ENCODE measurements at regions not wholly inside any gene's neighbourhood (a gene's known extent, or its start where the extent isn't known, plus 50 kb on each side); places are given as distances from the start of the nearest gene placed in this dataset.

- H3K4me3 Mint-ChIP-seq: no peak overlapping the region
- no peak for DNase-seq (ENCODE audit: low spot score in 2 of 2, unreplicated experiment in 2 of 2)
- H3K4me1 Mint-ChIP-seq: peaks cover 4% of the 10 kb centered on the region
- no peak for TF ChIP-seq CTCF (IDR thresholded peaks at IDR 0.05; ENCODE audit: unreplicated experiment)
- H3K27me3 Mint-ChIP-seq (ENCODE audit: low read depth): no peaks in the 10 kb centered on the region
- no peaks in the 10 kb centered on the region for H3K36me3 Mint-ChIP-seq
- peaks cover 3% of the 10 kb centered on the region for H3K9me3 Mint-ChIP-seq
- no peak overlapping the region for H3K27ac Mint-ChIP-seq
Observed at GRCh38 chr16:87172632-87173031, 144.6 kb downstream of the C16orf95 start.

- Mint-ChIP-seq H3K4me1 (peaks cover 11% of the 10 kb centered on the region), H3K4me3 (no peak overlapping the region), H3K27me3 (ENCODE audit: low read depth) (peaks cover 3% of the 10 kb centered on the region), H3K36me3 (no peaks in the 10 kb centered on the region), H3K9me3 (no peaks in the 10 kb centered on the region), H3K27ac (no peak overlapping the region)
- no peak for TF ChIP-seq CTCF (IDR thresholded peaks at IDR 0.05; ENCODE audit: unreplicated experiment)
- no peak for DNase-seq (ENCODE audit: low spot score in 2 of 2, unreplicated experiment in 2 of 2)
Observed at GRCh38 chr16:87173294-87173893, 143.8 kb downstream of the C16orf95 start.

GRCh38 chr16:87174061-87174460 is 143.1 kb downstream of the C16orf95 start:
- no peak overlapping the region for H3K4me3 Mint-ChIP-seq
- no peak overlapping the region for H3K27ac Mint-ChIP-seq
- no peaks in the 10 kb centered on the region for H3K36me3 Mint-ChIP-seq
- H3K4me1 Mint-ChIP-seq: peaks cover 14% of the 10 kb centered on the region
- no peak for TF ChIP-seq CTCF (IDR thresholded peaks at IDR 0.05; ENCODE audit: unreplicated experiment)
- no peak for DNase-seq (ENCODE audit: low spot score in 2 of 2, unreplicated experiment in 2 of 2)
- H3K9me3 Mint-ChIP-seq: no peaks in the 10 kb centered on the region
- H3K27me3 Mint-ChIP-seq (ENCODE audit: low read depth): peaks cover 3% of the 10 kb centered on the region

- no peak for TF ChIP-seq CTCF (IDR thresholded peaks at IDR 0.05; ENCODE audit: unreplicated experiment)
- no peaks in the 10 kb centered on the region for H3K9me3 Mint-ChIP-seq
- H3K27ac Mint-ChIP-seq: no peak overlapping the region
- H3K27me3 Mint-ChIP-seq (ENCODE audit: low read depth): peaks cover 3% of the 10 kb centered on the region
- no peak overlapping the region for H3K4me3 Mint-ChIP-seq
- H3K4me1 Mint-ChIP-seq: peaks cover 18% of the 10 kb centered on the region
- no peak for DNase-seq (ENCODE audit: low spot score in 2 of 2, unreplicated experiment in 2 of 2)
- H3K36me3 Mint-ChIP-seq: no peaks in the 10 kb centered on the region
Observed at GRCh38 chr16:87176735-87177134, 140.5 kb downstream of the C16orf95 start.

GRCh38 chr16:87177673-87178072 is 139.5 kb downstream of the C16orf95 start:
- Mint-ChIP-seq H3K4me1 (peaks cover 18% of the 10 kb centered on the region), H3K27me3 (ENCODE audit: low read depth) (peaks cover 3% of the 10 kb centered on the region), H3K4me3 (no peak overlapping the region), H3K36me3 (no peaks in the 10 kb centered on the region), H3K27ac (peak overlapping the region; percentile 74), H3K9me3 (no peaks in the 10 kb centered on the region)
- DNase-seq (ENCODE audit: low spot score in 2 of 2, unreplicated experiment in 2 of 2): no peak
- TF ChIP-seq CTCF (IDR thresholded peaks at IDR 0.05; ENCODE audit: unreplicated experiment): no peak
